ENCODE measurements at regions not wholly inside any gene's neighbourhood (a gene's known extent, or its start where the extent isn't known, plus 50 kb on each side); places are given as distances from the start of the nearest gene placed in this dataset.

GRCh38 chr4:81984746-81985145 is 389.0 kb downstream of the HNRNPD start:
- Mint-ChIP-seq H3K4me1 (no peaks in the 10 kb centered on the region), H3K27ac (no peak overlapping the region), H3K27me3 (ENCODE audit: low read depth, poor library complexity) (no peaks in the 10 kb centered on the region), H3K9me3 (no peaks in the 10 kb centered on the region), H3K4me3 (no peak overlapping the region), H3K36me3 (ENCODE audit: low read depth) (no peaks in the 10 kb centered on the region)
- no peak for DNase-seq
- TF ChIP-seq CTCF (IDR thresholded peaks at IDR 0.05): no peak

GRCh38 chr4:81982846-81983540 is 390.8 kb downstream of the HNRNPD start:
- no peak for DNase-seq
- H3K4me3 Mint-ChIP-seq: no peak overlapping the region
- no peak for TF ChIP-seq CTCF (IDR thresholded peaks at IDR 0.05)
- no peaks in the 10 kb centered on the region for H3K4me1 Mint-ChIP-seq
- no peak overlapping the region for H3K27ac Mint-ChIP-seq
- no peaks in the 10 kb centered on the region for H3K27me3 Mint-ChIP-seq (ENCODE audit: low read depth, poor library complexity)
- H3K36me3 Mint-ChIP-seq (ENCODE audit: low read depth): no peaks in the 10 kb centered on the region
- H3K9me3 Mint-ChIP-seq: no peaks in the 10 kb centered on the region

- Mint-ChIP-seq H3K9me3 (no peaks in the 10 kb centered on the region), H3K36me3 (ENCODE audit: low read depth) (no peaks in the 10 kb centered on the region), H3K4me3 (no peak overlapping the region), H3K27me3 (ENCODE audit: low read depth, poor library complexity) (no peaks in the 10 kb centered on the region), H3K4me1 (no peaks in the 10 kb centered on the region), H3K27ac (no peak overlapping the region)
- no peak for DNase-seq
- TF ChIP-seq CTCF (IDR thresholded peaks at IDR 0.05): no peak
Observed at GRCh38 chr4:81981218-81981617, 392.6 kb downstream of the HNRNPD start.

GRCh38 chr4:81974523-81974922 is 399.3 kb downstream of the HNRNPD start:
- no peak overlapping the region for H3K27ac Mint-ChIP-seq
- no peak for TF ChIP-seq CTCF (IDR thresholded peaks at IDR 0.05)
- peaks cover 7% of the 10 kb centered on the region for H3K27me3 Mint-ChIP-seq (ENCODE audit: low read depth, poor library complexity)
- H3K36me3 Mint-ChIP-seq (ENCODE audit: low read depth): no peaks in the 10 kb centered on the region
- H3K4me3 Mint-ChIP-seq: no peak overlapping the region
- DNase-seq: no peak
- H3K9me3 Mint-ChIP-seq: no peaks in the 10 kb centered on the region
- H3K4me1 Mint-ChIP-seq: no peaks in the 10 kb centered on the region

GRCh38 chr4:81971637-81972381 is 402.0 kb downstream of the HNRNPD start:
- DNase-seq: no peak
- TF ChIP-seq CTCF (IDR thresholded peaks at IDR 0.05): no peak
- H3K27ac Mint-ChIP-seq: no peak overlapping the region
- H3K4me3 Mint-ChIP-seq: no peak overlapping the region
- H3K9me3 Mint-ChIP-seq: no peaks in the 10 kb centered on the region
- no peaks in the 10 kb centered on the region for H3K36me3 Mint-ChIP-seq (ENCODE audit: low read depth)
- peaks cover 7% of the 10 kb centered on the region for H3K27me3 Mint-ChIP-seq (ENCODE audit: low read depth, poor library complexity)
- no peaks in the 10 kb centered on the region for H3K4me1 Mint-ChIP-seq

- peaks cover 7% of the 10 kb centered on the region for H3K27me3 Mint-ChIP-seq (ENCODE audit: low read depth, poor library complexity)
- H3K36me3 Mint-ChIP-seq (ENCODE audit: low read depth): no peaks in the 10 kb centered on the region
- no peaks in the 10 kb centered on the region for H3K9me3 Mint-ChIP-seq
- no peak overlapping the region for H3K27ac Mint-ChIP-seq
- no peaks in the 10 kb centered on the region for H3K4me1 Mint-ChIP-seq
- no peak for TF ChIP-seq CTCF (IDR thresholded peaks at IDR 0.05)
- no peak overlapping the region for H3K4me3 Mint-ChIP-seq
- DNase-seq: no peak
Observed at GRCh38 chr4:81971061-81971460, 402.7 kb downstream of the HNRNPD start.

All from nephron progenitor cell (in vitro differentiated cells).